ENCODE measurements at regions not wholly inside any gene's neighbourhood (a gene's known extent, or its start where the extent isn't known, plus 50 kb on each side); places are given as distances from the start of the nearest gene placed in this dataset.

DNA sequence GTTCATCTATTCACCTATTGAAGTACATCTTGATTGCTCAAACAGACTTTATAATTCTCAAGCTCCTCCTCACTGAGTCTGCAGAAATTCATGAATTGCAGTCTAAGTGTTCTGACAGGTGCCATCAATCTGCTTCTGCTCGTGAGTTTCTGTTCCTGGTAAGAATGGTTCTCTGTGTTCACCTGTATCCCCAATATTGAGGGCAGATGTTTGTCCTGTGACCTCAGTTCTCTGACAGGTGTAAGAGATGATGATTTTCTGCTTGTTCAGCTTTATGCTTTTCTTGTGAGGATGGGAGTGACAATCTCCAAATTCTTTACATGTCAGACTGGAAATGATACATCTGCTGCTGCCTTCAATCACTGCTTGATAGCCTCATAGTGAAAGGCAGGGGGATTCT lies 736.9 kb upstream of the COBL start:
- DNase-seq (ENCODE audit: low read depth): no peak

DNA sequence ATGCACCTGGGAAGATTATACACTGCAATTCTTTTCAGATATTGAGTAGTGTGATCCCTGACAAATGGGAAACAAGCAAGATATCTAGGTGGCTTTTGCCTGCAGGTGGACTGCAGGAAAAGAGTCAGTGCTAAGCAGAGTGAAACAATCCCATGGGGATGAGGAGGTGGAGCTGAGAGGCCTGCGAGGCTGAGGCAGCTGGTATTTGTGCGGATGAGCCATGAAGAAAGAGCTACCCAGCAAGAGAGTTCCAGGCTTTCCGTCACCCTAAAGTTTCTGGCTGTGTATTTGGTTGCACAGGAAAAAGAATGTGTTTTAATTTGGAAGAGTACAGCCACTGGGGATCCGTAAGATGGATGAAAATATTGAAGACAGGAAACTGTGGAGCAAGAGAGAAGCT lies 714.1 kb upstream of the COBL start:
- no peak for DNase-seq (ENCODE audit: low read depth)

DNA sequence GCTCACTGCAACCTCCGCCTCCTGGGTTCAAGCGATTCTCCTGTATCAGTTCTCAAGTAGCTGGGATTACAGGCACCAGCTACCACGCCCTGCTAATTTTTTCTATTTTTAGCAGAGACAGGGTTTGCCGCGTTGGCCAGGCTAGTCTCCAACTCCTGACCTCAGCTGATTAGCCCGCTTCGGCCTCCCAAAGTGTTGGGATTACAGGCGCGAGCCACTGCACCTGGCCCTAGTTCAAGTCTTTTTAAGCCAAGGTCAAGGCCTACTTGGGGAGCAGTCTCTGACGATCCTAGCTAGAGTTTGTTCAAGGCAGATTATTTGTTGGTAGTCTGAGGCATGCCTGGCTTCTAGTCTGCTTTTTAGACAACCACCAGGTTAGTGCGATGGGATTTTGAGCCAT lies 709.5 kb upstream of the COBL start:
- DNase-seq (ENCODE audit: low read depth): no peak

- DNase-seq (ENCODE audit: low read depth): no peak
Observed at GRCh38 chr7:52021343-52021742, 704.7 kb upstream of the COBL start.

- no peak for DNase-seq (ENCODE audit: low read depth)
Observed at GRCh38 chr7:52018680-52019054, 702.1 kb upstream of the COBL start.

- DNase-seq (ENCODE audit: low read depth): no peak
Observed at GRCh38 chr7:52017802-52018679, 701.4 kb upstream of the COBL start.

- no peak for DNase-seq (ENCODE audit: low read depth)
Observed at GRCh38 chr7:52009181-52009580, 692.6 kb upstream of the COBL start.

GRCh38 chr7:52006674-52007073 lies 690.1 kb upstream of the COBL start:
- DNase-seq (ENCODE audit: low read depth): no peak

- DNase-seq (ENCODE audit: low read depth): no peak
Observed at GRCh38 chr7:52005613-52006012, 689.0 kb upstream of the COBL start.

DNA sequence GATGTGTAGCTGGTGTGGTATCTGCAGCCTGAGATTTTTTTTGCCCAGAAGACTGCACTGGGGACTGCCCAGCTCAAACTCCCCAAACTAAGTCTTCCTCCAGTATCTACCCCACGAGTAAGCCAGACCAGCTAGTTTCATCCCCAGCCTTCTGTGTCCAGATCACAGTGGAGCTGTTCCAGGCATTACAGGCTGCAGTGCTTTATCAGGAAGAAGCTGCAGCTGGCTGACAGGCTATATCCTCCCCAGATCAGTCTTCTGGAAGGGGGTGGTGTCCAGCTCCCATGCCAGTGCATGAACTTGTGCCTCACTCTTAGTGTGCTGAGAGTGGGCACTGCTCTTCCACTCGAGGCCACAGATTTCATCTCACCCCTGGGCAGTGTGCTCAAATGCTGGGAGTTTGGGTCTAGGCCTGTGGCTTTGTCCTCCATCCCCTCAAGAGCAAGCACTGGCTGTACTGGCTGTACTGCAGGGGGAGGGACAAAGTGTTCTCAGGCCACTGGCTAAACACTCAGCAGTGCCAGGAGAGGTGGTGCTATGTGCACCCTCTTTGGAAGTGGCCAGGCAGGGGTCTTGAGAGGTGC lies 679.1 kb upstream of the COBL start:
- DNase-seq (ENCODE audit: low read depth): no peak

DNA sequence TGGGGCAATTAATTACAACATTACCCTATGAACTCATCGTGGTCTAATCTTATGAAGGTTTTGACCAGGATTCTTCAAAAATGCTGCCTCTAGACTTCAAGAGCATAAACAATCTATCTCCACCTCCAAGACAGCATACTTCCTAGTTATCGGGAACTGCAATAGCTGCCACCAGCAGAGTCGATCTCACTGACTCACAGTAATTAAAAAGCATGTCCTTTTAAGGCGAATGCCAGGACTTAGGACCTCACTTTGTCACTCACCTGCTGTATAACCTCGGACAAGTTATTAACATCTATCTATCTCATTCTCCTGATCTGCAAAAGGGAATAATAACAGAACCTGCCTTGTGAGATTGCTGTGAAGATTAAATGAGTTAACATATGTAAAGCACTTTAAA lies 666.0 kb upstream of the COBL start:
- DNase-seq (ENCODE audit: low read depth): no peak

DNA sequence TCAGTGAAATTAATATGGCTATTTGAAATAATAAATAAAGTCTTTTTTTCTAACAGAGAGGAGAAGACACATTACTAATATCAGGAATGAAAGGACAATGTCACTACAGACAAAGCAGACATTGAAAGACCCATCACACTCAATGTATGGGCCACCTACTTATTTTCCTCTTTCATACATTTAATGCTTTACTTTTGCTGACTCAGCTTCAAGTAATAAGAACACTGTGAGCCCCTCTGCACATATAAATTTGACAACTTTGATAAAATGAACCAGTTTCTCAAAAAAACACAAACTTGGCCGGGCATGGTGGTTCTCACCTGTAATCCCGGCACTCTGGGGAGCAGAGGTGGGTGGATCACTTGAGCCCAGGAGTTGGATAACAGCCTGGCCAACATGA lies 664.2 kb upstream of the COBL start:
- no peak for DNase-seq (ENCODE audit: low read depth)

DNA sequence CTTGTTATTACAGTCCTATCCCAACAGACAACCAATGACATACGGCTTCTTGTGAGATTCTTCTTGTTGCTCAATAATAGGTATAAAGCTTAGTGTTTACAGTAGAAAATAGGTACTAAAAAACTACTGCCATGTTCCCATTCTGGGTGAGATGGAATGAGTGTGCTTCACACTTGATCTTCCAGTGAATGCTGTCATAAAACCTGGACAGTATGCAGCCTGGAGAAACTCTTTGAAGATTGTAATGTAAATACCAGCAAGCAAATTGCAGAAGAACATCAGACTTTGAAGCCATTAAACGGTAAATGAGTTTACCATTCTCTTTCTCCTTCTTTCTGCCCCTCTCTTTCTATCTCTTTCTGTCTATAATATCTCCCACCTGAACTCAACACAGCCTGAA lies 663.7 kb upstream of the COBL start:
- no peak for DNase-seq (ENCODE audit: low read depth)

DNA sequence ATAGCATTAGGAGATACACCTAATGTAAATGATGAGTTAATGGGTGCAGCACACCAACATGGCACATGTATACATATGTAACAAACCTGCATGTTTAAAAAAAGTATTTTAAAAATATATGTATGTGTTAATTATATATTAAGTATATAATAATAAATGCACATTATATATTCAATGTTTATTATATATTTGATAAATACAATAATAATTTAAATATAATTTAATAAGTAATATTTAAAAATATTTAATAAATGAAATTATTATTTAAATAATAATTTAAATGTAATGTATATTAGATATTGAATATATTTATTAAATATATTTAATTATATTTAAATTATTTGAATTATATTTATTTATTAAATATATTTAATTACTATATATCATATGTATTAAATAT lies 661.3 kb upstream of the COBL start:
- DNase-seq (ENCODE audit: low read depth): no peak

DNA sequence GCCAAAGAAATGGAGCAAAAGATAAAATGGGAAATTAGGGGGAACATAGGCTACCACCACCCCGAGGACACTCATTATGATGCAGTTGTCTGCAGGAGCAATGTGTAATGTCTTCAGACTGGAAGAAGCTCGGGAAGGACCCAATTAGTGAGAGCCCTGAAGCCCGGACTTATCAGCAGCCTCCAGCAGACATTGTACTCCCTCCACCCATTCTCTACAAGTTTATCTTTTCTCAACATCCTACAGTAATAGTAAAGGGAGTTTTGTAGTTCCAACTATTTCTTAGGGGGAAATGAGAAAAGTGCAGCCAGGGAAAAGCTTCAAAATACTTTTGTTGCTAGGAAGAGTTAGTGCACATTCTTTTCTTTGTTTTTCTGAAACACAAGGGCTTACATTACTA lies 657.3 kb upstream of the COBL start:
- DNase-seq (ENCODE audit: low read depth): no peak

- no peak for DNase-seq (ENCODE audit: low read depth)
Observed at GRCh38 chr7:51973071-51973470, 656.5 kb upstream of the COBL start.

- DNase-seq (ENCODE audit: low read depth): no peak
Observed at GRCh38 chr7:51970961-51971665, 654.5 kb upstream of the COBL start.

- DNase-seq (ENCODE audit: low read depth): no peak
Observed at GRCh38 chr7:51968461-51968860, 651.9 kb upstream of the COBL start.

GRCh38 chr7:51965454-51965853 lies 648.8 kb upstream of the COBL start:
- DNase-seq (ENCODE audit: low read depth): no peak

- DNase-seq (ENCODE audit: low read depth): no peak
Observed at GRCh38 chr7:51961804-51962203, 645.2 kb upstream of the COBL start.

GRCh38 chr7:51950813-51951212 lies 634.2 kb upstream of the COBL start:
- no peak for DNase-seq (ENCODE audit: low read depth)

DNA sequence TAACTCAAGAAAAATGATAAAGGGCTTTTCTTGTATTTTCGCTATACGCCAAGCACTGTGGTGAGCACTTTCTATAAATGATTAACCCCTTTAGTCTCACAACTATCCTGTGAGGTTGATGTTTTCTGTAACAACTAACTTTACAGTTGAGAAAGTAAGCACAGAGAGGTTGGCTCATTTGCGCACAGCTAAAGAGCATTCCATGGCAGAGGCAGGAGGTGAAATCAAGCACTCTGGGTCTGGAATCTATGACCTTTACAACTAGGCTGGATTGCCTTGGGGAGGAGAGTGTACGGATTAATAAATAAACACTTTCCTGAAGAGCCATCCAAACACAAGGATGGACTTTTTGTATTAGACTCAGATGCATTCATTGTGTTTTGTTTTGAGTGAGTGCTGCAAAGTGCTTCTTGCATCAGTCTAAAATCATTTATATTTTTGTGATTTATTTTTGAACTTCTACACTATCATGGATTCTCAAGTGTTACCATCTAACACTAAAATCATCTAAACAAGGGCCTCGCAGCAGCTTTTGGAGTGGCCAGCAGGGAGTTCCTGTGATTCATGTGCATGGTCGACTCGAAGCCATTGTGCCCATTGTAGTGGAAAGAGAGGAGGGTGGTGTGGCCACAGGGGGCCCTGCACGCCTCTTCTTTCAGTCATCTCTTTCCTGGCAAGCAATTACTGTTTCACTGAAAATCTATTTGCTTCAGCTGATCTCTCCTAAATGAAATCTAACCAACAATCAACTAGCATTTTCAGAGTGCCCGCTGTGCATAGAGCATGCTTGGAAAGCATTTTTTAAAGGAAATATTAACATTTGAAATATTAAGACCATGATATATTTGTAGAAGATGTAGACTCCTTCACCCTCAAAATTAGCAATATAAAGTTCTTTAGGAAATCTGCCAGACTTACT lies 633.4 kb upstream of the COBL start:
- no peak for DNase-seq (ENCODE audit: low read depth)

All from stimulated activated CD8-positive, alpha-beta memory T cell treated with anti-CD3 and anti-CD28 coated beads, Interleukin-12 subunit alpha, Interleukin-12 subunit beta, amount 100 ng/mL, for 1 hour (primary cell).